SH-SY5Y (cell line): ENCODE measurements at regions not wholly inside any gene's neighbourhood (a gene's known extent, or its start where the extent isn't known, plus 50 kb on each side); places are given as distances from the start of the nearest gene placed in this dataset.

Source experiments
- GATA2 ChIP-seq: IDR thresholded peaks from 2 replicates; pipeline ENCODE4 v1.6.1; 2011; ENCODE audit warnings: mild to moderate bottlenecking, low read depth, low read length
- GATA3 ChIP-seq: IDR thresholded peaks from 2 replicates; pipeline ENCODE4 v1.6.1; 2011; ENCODE audit warnings: low read depth, mild to moderate bottlenecking, low read length, moderate library complexity

GRCh38 chr6:167557675-167558074 lies 232.8 kb downstream of the TTLL2 start:
- TF ChIP-seq GATA2 (no peak), GATA3 (no peak)
